Fibroblast of peridontal ligament (primary cell): ENCODE measurements at regions not wholly inside any gene's neighbourhood (a gene's known extent, or its start where the extent isn't known, plus 50 kb on each side); places are given as distances from the start of the nearest gene placed in this dataset.
A peak's percentile ranks its signal among the peaks of the same experiment; 100 is the strongest.
"Not testable (repeated sequence)": the region's sequence is repeated elsewhere in the genome, so short reads cannot be mapped to it uniquely, and the experiment has no call there.

ENCODE experiments used
- DNase-seq: peaks from one replicate; pipeline ENCODE4 v3.0.0-alpha.2; 2010; ENCODE audit errors: extremely low read depth

- no peak for DNase-seq
Observed at GRCh38 chrX:103428525-103428924, 52.2 kb downstream of the BEX3 start.

GRCh38 chrX:103429026-103429425, 52.7 kb downstream of the BEX3 start:
- DNase-seq = not testable (repeated sequence)

GRCh38 chrX:103431316-103431715, 55.0 kb downstream of the BEX3 start:
- peak; percentile 58 for DNase-seq

GRCh38 chrX:103432841-103433240, 56.5 kb downstream of the BEX3 start:
- DNase-seq = peak; percentile 57

GRCh38 chrX:103437147-103437873, 61.0 kb downstream of the BEX3 start:
- DNase-seq = peak; percentile 21

GRCh38 chrX:103439161-103439560, 62.8 kb downstream of the BEX3 start:
- DNase-seq = no peak

- DNase-seq = no peak
Observed at GRCh38 chrX:103440621-103441020, 64.3 kb downstream of the BEX3 start.

- DNase-seq = no peak
Observed at GRCh38 chrX:103441878-103442535, 65.7 kb downstream of the BEX3 start.

- DNase-seq = peak; percentile 86
Observed at GRCh38 chrX:103442536-103442901, 66.2 kb downstream of the BEX3 start.

GRCh38 chrX:103446665-103447302, 70.4 kb downstream of the BEX3 start:
- DNase-seq = peak; percentile 29
